ENCODE measurements at regions not wholly inside any gene's neighbourhood (a gene's known extent, or its start where the extent isn't known, plus 50 kb on each side); places are given as distances from the start of the nearest gene placed in this dataset.
"Not testable (repeated sequence)": the region's sequence is repeated elsewhere in the genome, so short reads cannot be mapped to it uniquely, and the experiment has no call there.

DNA sequence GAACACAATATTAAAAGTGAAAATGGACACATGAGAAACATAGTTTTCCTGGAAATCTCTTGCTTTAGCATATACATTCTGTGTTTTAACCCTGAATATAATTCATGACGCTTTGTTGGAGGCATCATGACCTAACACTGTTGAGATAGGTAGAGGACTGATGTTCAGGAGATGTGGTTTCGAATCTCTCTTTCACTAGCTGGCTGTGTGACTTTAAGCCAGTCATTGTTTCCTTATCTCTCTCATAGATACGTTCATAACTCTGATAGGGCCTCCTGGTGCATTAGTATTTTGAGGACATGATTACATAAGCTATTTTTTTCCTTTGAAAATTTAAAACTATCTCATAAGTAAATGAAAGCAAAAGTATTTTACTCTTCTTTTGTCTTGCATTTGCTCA lies 179.0 kb upstream of the DTNA start:
- Histone ChIP-seq H3K4me3 (no peak overlapping the region), H3K9me3 (no peaks in the 10 kb centered on the region), H3K27me3 (no peaks in the 10 kb centered on the region), H3K36me3 (no peaks in the 10 kb centered on the region), H3K4me1 (no peaks in the 10 kb centered on the region), H3K27ac (no peak overlapping the region)
- WGBS (ENCODE audit: insufficient coverage, low coverage, low lambda C conversion rate, missing lambda C conversion rate): 55% methylated on average over 3 of the region's 3 CpGs
- ATAC-seq: no peak
- no peak for DNase-seq
- intact Hi-C loops (cut with DNase I): no loop called here
- TF ChIP-seq POLR2A (IDR thresholded peaks at IDR 0.05): no peak
- TF ChIP-seq, protein P1, sequence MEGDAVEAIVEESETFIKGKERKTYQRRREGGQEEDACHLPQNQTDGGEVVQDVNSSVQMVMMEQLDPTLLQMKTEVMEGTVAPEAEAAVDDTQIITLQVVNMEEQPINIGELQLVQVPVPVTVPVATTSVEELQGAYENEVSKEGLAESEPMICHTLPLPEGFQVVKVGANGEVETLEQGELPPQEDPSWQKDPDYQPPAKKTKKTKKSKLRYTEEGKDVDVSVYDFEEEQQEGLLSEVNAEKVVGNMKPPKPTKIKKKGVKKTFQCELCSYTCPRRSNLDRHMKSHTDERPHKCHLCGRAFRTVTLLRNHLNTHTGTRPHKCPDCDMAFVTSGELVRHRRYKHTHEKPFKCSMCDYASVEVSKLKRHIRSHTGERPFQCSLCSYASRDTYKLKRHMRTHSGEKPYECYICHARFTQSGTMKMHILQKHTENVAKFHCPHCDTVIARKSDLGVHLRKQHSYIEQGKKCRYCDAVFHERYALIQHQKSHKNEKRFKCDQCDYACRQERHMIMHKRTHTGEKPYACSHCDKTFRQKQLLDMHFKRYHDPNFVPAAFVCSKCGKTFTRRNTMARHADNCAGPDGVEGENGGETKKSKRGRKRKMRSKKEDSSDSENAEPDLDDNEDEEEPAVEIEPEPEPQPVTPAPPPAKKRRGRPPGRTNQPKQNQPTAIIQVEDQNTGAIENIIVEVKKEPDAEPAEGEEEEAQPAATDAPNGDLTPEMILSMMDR (IDR thresholded peaks at IDR 0.05): no peak

DNA sequence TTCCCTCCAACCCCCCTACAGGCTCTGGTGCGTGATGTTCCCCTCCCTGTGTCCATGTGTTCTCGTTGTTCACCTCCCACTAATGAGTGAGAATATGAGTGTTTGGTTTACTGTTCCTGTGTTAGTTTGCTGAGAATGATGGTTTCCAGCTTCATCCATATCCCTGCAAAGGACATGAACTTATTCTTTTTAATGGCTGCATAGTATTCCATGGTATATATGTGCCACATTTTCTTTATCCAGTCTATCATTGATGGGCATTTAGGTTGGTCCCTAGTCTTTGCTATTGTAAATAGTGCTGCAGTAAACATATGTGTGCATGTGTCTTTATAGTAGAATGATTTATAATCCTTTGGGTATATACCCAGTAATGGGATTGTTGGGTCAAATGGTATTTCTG lies 175.5 kb upstream of the DTNA start:
- H3K4me1 ChIP-seq; H3K9me3 ChIP-seq; DNase-seq; H3K36me3 ChIP-seq; H3K27me3 ChIP-seq; H3K4me3 ChIP-seq; ATAC-seq; intact Hi-C loops (cut with DNase I); H3K27ac ChIP-seq: not testable (repeated sequence)
- WGBS (ENCODE audit: insufficient coverage, low coverage, low lambda C conversion rate, missing lambda C conversion rate): 100% methylated on average over 1 of the region's 2 CpGs

DNA sequence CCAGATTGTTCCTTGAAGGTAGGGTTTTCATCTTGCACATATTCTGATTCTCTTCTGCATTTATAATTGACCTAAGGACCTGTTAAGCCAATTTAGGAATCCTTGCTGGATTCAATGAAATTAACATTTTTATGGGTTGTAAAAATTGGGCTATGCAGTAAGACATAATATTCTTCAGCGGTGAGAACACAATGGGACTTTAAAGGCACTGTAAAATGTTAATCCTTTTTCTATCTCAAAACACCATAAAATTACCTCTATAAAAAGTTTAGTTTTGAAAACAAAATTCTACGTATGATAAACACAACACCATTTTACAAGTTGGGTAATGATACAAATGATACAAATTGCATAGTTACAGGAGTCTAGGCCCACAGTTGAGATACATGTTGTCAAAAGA lies 169.2 kb upstream of the DTNA start:
- TF ChIP-seq, protein P1 (IDR thresholded peaks at IDR 0.05): no peak
- TF ChIP-seq POLR2A (IDR thresholded peaks at IDR 0.05): no peak
- DNase-seq (no peak), ATAC-seq (no peak)
- no peaks in the 10 kb centered on the region for H3K36me3 ChIP-seq
- no peak overlapping the region for H3K27ac ChIP-seq
- no peak overlapping the region for H3K4me3 ChIP-seq
- H3K27me3 ChIP-seq: no peaks in the 10 kb centered on the region
- H3K9me3 ChIP-seq: no peaks in the 10 kb centered on the region
- 89% methylated on average over 2 of the region's 2 CpGs for WGBS (ENCODE audit: insufficient coverage, low coverage, low lambda C conversion rate, missing lambda C conversion rate)
- intact Hi-C loops (cut with DNase I): no loop called here
- H3K4me1 ChIP-seq: no peaks in the 10 kb centered on the region

DNA sequence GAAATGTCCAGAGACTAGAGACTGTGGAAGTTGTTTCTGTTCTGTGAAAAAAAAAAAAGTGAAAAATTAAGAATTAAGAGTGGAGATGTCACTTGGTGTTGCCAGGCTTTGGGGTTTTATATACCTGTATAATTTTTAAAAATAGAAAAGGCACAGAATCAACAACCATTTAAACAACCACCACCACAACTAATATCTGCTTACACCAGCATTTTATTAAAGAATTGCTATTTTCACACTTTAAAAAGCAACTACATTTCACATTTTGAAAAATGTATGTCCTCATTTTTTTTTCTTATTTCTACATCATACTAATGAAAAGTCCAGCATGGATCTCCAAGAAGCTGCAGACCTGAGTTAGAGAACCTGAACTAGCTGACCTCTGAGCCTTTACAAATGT lies 167.5 kb upstream of the DTNA start:
- Histone ChIP-seq H3K4me1 (no peaks in the 10 kb centered on the region), H3K4me3 (no peak overlapping the region), H3K27ac (no peak overlapping the region), H3K27me3 (no peaks in the 10 kb centered on the region), H3K9me3 (no peaks in the 10 kb centered on the region), H3K36me3 (no peaks in the 10 kb centered on the region)
- TF ChIP-seq, protein P1 (IDR thresholded peaks at IDR 0.05): no peak
- TF ChIP-seq POLR2A (IDR thresholded peaks at IDR 0.05): no peak
- DNase-seq: no peak
- no peak for ATAC-seq
- intact Hi-C loops (cut with DNase I): no loop called here

DNA sequence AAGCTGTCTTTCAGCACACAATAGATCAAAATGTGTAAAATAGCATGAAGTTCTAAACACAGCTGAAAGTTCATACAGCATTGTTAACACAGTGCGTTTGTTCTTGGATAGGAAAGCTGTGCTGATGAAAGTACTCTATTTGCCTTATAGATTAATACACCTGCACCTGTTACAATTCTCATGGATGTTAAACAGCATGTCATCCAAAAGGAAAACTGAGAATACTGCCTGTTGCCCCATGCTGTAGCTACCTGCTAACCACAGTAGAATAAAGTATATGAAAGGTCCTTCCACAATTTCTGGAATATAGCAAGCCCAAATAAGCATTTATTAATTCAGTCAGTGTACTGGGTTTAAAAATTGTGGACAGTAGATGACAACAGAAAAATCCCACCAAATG lies 166.7 kb upstream of the DTNA start:
- H3K4me3 ChIP-seq: no peak overlapping the region
- TF ChIP-seq POLR2A (IDR thresholded peaks at IDR 0.05): no peak
- TF ChIP-seq, protein P1 (IDR thresholded peaks at IDR 0.05): no peak
- no peaks in the 10 kb centered on the region for H3K9me3 ChIP-seq
- H3K27me3 ChIP-seq: no peaks in the 10 kb centered on the region
- no peaks in the 10 kb centered on the region for H3K36me3 ChIP-seq
- H3K27ac ChIP-seq: no peak overlapping the region
- ATAC-seq (no peak), DNase-seq (no peak)
- WGBS (ENCODE audit: insufficient coverage, low coverage, low lambda C conversion rate, missing lambda C conversion rate): 39% methylated on average over 1 of the region's 1 CpG
- H3K4me1 ChIP-seq: no peaks in the 10 kb centered on the region
- intact Hi-C loops (cut with DNase I): no loop called here
